HG02970 (cell line): ENCODE measurements at regions not wholly inside any gene's neighbourhood (a gene's known extent, or its start where the extent isn't known, plus 50 kb on each side); places are given as distances from the start of the nearest gene placed in this dataset.

Experiments
- ATAC-seq: cut with Tn5 transposase; IDR thresholded peaks from one replicate; pipeline ENCODE4 v1.9.1; 2021; ENCODE audit warnings: mild to moderate bottlenecking, moderate library complexity, moderate number of reproducible peaks; ENCODE audit not compliant: unreplicated experiment, low FRiP score

- no peak for ATAC-seq
Observed at GRCh38 chr12:98121963-98122362, 393.4 kb upstream of the TMPO start.

- ATAC-seq, result no peak
Observed at GRCh38 chr12:98123021-98123461, 392.3 kb upstream of the TMPO start.

GRCh38 chr12:98126637-98127335, 388.6 kb upstream of the TMPO start:
- no peak for ATAC-seq

DNA sequence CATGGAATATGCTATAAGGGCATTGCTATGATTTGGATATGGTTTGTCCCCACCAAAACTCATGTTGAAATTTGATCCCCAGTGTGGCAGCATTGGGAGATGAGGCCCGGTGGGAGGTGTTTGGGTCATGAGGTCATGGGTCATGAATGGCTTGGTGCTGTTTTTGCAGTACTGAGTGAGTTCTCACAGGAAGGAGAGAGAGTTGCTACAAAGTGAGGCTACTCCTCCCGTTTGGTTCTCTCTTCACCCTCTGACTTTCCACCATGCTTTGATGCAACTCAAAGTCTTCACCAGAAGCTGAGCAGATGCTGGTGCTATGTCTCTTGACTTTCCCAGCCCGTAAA, 388.1 kb upstream of the TMPO start:
- no peak for ATAC-seq

- ATAC-seq, result no peak
Observed at GRCh38 chr12:98127854-98128253, 387.5 kb upstream of the TMPO start.

- no peak for ATAC-seq
Observed at GRCh38 chr12:98136544-98136943, 378.8 kb upstream of the TMPO start.

DNA sequence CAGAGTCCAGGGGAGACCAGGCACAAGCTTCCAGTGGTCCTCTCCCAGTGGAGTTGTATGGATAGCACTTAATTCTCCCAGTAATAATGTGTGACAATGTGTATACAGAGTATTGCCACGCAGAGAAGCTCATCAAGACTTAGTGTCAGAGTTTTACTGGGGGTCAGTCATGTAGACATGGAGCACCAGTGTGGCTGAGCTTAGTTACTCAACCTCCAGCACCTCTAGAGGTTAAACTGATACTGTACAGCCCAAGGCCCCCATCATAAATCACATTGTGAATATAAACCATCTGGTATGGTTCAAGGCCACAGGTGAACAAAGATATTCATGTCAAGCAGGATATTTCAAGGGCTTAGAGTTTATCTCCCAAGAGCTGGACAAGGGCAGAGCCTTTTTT, 378.1 kb upstream of the TMPO start:
- no peak for ATAC-seq

- no peak for ATAC-seq
Observed at GRCh38 chr12:98144953-98145352, 370.4 kb upstream of the TMPO start.

DNA sequence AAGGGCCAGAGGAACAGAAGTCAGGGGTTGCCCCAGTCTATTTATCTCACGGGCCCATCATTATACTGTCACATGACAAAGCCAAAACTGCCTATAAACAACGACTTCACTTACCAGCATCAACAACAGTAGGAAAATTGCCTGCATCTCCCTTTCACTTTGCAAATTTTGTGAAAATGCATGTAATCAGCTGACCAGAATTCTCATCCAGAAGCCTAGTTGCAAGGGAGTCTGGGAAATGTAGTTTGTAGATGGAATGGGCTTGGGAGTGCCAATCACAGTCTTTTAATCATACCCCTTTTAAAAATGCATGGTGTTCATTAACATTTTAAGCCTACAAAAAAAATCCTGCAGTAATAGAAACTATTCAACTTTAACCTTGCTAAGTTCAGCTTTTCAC, 369.3 kb upstream of the TMPO start:
- ATAC-seq, result no peak

DNA sequence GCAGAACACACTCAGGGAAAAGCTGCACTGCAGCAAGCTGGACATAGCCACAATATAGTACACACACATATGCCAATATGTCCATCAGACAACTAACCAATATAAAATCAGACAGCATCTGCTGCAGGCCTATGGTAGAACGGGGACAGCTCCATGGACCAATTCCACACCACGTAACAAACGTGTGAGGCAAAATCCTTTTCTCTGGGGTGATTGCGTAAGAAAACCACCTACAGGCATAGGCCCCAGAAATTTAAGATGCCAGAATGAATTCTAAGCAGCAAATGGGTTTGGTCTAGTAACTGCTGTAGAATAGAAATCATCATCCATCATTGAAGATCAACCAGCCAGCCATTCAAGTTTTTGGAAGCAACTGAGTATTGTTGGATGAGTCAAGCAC, 368.9 kb upstream of the TMPO start:
- ATAC-seq, result no peak

- ATAC-seq, result no peak
Observed at GRCh38 chr12:98149270-98149669, 366.1 kb upstream of the TMPO start.

GRCh38 chr12:98149691-98150210, 365.6 kb upstream of the TMPO start:
- ATAC-seq, result no peak

DNA sequence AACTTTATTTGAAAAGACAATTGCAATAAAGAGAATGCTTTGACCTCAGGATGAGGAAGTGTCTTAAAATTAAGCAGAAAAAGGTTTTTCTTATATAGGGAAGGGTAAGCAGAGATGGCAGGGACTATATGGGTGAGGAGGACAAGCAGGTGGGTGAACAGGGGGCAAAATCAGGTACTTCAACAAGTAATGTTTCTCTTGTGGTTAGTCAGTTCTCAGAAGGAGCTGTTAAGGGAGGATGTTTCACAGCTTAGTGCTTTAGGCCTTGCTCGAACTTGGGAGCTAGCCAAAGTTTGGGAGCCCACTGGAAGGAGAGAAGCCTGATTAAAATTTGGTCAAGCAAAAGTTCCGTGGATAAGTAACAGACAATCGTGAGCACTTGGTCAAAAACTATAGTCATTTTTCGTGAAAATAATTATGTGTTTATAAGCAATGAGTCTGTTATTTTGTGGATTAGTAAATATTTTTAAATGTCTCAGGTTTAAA, 364.2 kb upstream of the TMPO start:
- ATAC-seq, result no peak

DNA sequence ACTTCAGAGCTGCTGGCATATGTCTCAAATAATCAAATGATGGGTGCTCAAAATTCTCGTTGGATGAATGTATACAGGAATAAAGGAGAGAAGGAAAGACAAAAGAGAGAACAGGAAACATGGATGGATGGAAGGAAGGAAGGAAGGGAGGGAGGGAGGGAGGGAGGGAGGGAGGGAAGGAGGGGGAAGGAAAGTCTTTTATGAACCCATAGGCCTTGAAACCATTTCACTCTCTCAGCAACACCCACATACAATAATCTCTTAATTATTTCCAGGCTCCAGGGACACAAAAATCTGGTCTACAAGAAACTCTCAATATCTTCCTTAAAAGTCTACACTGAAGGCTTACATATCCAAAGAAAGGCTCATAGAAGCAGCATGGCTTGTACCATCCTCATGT, 363.4 kb upstream of the TMPO start:
- no peak for ATAC-seq

DNA sequence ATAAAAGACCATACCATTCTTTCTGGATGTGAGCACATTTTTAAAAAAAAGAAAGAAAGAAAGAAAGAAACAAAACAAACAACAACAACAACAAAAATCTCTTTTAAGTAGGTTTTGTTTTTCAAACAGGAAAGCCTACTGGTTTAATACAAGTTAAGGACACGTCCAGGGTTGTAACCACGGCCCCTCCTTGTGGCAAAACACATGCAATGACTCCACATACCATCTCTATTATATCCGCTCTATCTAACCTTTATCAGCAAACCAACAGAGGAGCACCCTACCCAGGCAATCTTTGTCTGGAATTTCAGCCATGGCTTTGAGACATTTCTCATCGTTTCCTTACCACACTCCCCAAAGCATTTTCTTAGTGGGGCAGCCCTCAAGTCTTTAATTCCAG, 360.5 kb upstream of the TMPO start:
- ATAC-seq, result no peak

- no peak for ATAC-seq
Observed at GRCh38 chr12:98156697-98157096, 358.7 kb upstream of the TMPO start.

GRCh38 chr12:98162906-98163678, 352.3 kb upstream of the TMPO start:
- ATAC-seq, result no peak

DNA sequence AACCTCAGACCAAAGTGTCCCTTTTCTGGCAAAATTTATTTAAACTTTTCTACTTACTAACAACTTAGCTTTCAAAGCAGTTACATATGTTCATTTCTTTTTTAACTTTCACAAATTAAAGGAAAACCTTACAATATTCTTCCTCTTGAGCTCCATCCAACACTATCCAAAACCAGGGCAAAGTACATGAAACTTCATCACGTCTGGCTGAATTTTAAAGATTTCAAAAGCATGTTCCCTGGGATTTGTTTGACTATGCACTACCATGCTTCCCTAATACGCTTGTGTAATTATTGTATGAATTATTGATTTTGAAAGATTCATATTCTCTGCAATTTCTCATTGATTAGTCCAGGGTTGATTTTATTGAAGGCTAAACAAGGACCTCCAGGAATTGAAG, 343.1 kb upstream of the TMPO start:
- ATAC-seq, result no peak

DNA sequence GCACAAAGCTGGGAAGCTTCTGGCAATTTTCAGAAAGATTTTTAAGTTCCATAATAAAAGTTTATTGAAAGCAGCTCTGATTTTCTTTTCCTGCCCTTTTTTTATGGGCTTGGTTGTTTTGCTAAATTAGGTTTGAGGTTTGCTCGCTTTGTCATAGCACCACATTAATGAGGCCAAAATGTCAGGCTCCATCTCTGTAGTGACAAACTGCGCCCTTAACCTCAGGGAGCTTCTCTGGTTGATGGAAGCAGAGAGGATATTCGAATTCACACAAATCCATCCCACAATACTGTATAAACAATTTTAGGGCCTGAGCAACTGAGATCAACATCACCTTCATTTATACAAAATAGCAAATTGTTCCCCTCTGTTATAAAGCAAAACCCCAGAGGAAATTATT, 342.6 kb upstream of the TMPO start:
- ATAC-seq, result no peak

- ATAC-seq, result no peak
Observed at GRCh38 chr12:98173773-98174427, 341.5 kb upstream of the TMPO start.

DNA sequence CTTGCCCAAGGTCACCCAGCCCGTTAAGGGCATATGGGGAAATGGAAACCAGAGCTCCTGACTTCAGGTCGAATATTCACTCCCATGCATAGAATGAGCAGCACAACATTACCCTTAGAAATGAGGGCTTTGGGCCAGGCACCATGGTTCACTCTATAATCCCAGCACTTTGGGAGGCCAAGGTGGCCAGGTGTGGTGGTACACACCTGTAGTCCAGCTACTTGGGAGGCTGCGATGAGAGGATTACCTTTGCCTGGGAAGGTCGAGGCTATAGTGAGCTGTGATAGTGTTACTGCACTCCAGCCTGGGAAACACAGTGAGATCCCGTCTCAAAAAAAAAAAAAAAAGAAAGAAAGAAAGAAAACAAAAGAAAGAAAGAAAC, 341.0 kb upstream of the TMPO start:
- no peak for ATAC-seq
